CD14-positive monocyte (primary cell): ENCODE measurements at regions not wholly inside any gene's neighbourhood (a gene's known extent, or its start where the extent isn't known, plus 50 kb on each side); places are given as distances from the start of the nearest gene placed in this dataset.

ENCODE experiments used
- DNase-seq, 3 donors: peaks; one replicate each; pipeline ENCODE4 v3.0.0-alpha.2; 2011 to 2022
- H2AFZ ChIP-seq: 2 replicates; pipeline ENCODE4 v1.6.0; 2012; ENCODE audit warnings: mild to moderate bottlenecking, low read depth, low read length, inconsistent platforms; ENCODE audit not compliant: insufficient read depth, poor library complexity, severe bottlenecking
- H3K27ac ChIP-seq, 2 donors: 1 replicate in 1 of 2; 2 replicates in 1 of 2; pipeline ENCODE4 v1.5.1; 2012 to 2013; ENCODE audit warnings: low read length in 2 of 2, control low read depth in 1 of 2, inconsistent platforms in 1 of 2, low read depth in 1 of 2, mild to moderate bottlenecking in 1 of 2
- H3K27me3 ChIP-seq, 2 donors: one replicate each; pipeline versions ENCODE4 v1.6.0 to v1.6.1; 2011 to 2013; ENCODE audit warnings: low read length in 2 of 2; ENCODE audit not compliant: control insufficient read depth in 2 of 2, insufficient read depth in 2 of 2
- H3K36me3 ChIP-seq, 2 donors: replicated peaks in 1 of 2; 1 replicate in 1 of 2; 2 replicates in 1 of 2; pipeline versions ENCODE4 v1.5.1 to v1.6.1; 2012 to 2013; ENCODE audit warnings: low read length in 2 of 2, control low read depth in 1 of 2, inconsistent platforms in 1 of 2, mild to moderate bottlenecking in 1 of 2; ENCODE audit not compliant: insufficient read depth in 2 of 2, control insufficient read depth in 1 of 2
- H3K4me1 ChIP-seq, 2 donors: 1 replicate in 1 of 2; 2 replicates in 1 of 2; pipeline versions ENCODE4 v1.5.1 to v1.6.1; 2012 to 2013; ENCODE audit warnings: low read length in 2 of 2, control low read depth in 1 of 2, inconsistent platforms in 1 of 2, mild to moderate bottlenecking in 1 of 2, moderate library complexity in 1 of 2; ENCODE audit not compliant: insufficient read depth in 2 of 2, control insufficient read depth in 1 of 2
- H3K4me2 ChIP-seq: replicated peaks from 2 replicates; pipeline ENCODE3; 2012; ENCODE audit warnings: low read length, moderate library complexity, mild to moderate bottlenecking; ENCODE audit not compliant: poor library complexity, severe bottlenecking; ENCODE audit errors: extremely low read depth
- H3K4me3 ChIP-seq, 3 experiments: fragments of 200-600 bp in 1 of 3; sonication (generic) in 1 of 3; replicated peaks in 1 of 3; 1 replicate in 2 of 3; 2 replicates in 1 of 3; pipeline ENCODE4 v1.5.1; 2011 to 2013; ENCODE audit warnings: low read length in 3 of 3, mild to moderate bottlenecking in 3 of 3, control low read depth in 2 of 3, low read depth in 2 of 3, inconsistent platforms in 1 of 3, moderate library complexity in 1 of 3
- H3K79me2 ChIP-seq: 2 replicates; pipeline ENCODE4 v1.6.0; 2012; ENCODE audit warnings: mild to moderate bottlenecking, control low read depth, inconsistent platforms, low read length, moderate library complexity; ENCODE audit not compliant: insufficient read depth
- H3K9ac ChIP-seq: 2 replicates; pipeline ENCODE4 v1.6.0; 2017; ENCODE audit warnings: low read length, mild to moderate bottlenecking; ENCODE audit not compliant: insufficient read depth, poor library complexity, severe bottlenecking
- H3K9me3 ChIP-seq, 2 donors: replicated peaks in 1 of 2; 1 replicate in 1 of 2; 2 replicates in 1 of 2; pipeline versions ENCODE4 v1.5.1 to v1.6.1; 2012 to 2013; ENCODE audit warnings: low read length in 2 of 2, control low read depth in 1 of 2; ENCODE audit not compliant: control insufficient read depth in 1 of 2, insufficient read depth in 1 of 2
- H4K20me1 ChIP-seq: 2 replicates; pipeline ENCODE4 v1.6.0; 2012; ENCODE audit warnings: mild to moderate bottlenecking, low read length, control low read depth, moderate library complexity; ENCODE audit not compliant: insufficient read depth
- H3K27ac Mint-ChIP-seq, 7 donors: one replicate each; pipeline ENCODE4 v1.8.0; 2020; ENCODE audit warnings: mild to moderate bottlenecking in 7 of 7, mixed read lengths in 7 of 7, moderate library complexity in 6 of 7, inconsistent platforms in 2 of 7
- H3K27me3 Mint-ChIP-seq, 3 donors: one replicate each; pipeline ENCODE4 v1.8.0; 2021 to 2022; ENCODE audit warnings: low read depth in 3 of 3, mild to moderate bottlenecking in 3 of 3, mixed read lengths in 3 of 3, moderate library complexity in 3 of 3, inconsistent platforms in 1 of 3
- H3K36me3 Mint-ChIP-seq, 2 donors: one replicate each; pipeline ENCODE4 v1.8.0; 2020; ENCODE audit warnings: mixed read lengths in 2 of 2, inconsistent platforms in 1 of 2, mild to moderate bottlenecking in 1 of 2
- H3K4me1 Mint-ChIP-seq: one replicate; pipeline ENCODE4 v1.8.0; 2020; ENCODE audit warnings: mild to moderate bottlenecking, mixed read lengths
- H3K4me3 Mint-ChIP-seq, 2 donors: one replicate each; pipeline ENCODE4 v1.8.0; 2020; ENCODE audit warnings: mild to moderate bottlenecking in 2 of 2, mixed read lengths in 2 of 2, moderate library complexity in 1 of 2
- H3K9me3 Mint-ChIP-seq, 7 donors: one replicate each; pipeline ENCODE4 v1.8.0; 2020 to 2022; ENCODE audit warnings: mixed read lengths in 7 of 7, mild to moderate bottlenecking in 6 of 7, moderate library complexity in 6 of 7, inconsistent platforms in 2 of 7
- CTCF ChIP-seq: fragments of 200-600 bp; IDR thresholded peaks from one replicate; pipeline ENCODE4 v1.8.0; 2022; ENCODE audit warnings: antibody characterized with exemption, mild to moderate bottlenecking
- WGBS: methylation state at CpG from one replicate; pipeline ENCODE4 v1.1.5; 2013; ENCODE audit warnings: missing lambda C conversion rate; ENCODE audit not compliant: insufficient coverage; 5-methylcytosine and 5-hydroxymethylcytosine counted together
- intact Hi-C, 2 donors: fragments of 100-400 bp; cut with micrococcal nuclease; formaldehyde crosslinking; loops; one replicate each; pipeline versions ENCODE4 v1.15.0 to v1.15.1; 2023

- H3K79me2 ChIP-seq, result no peaks in the 10 kb centered on the region
- H3K36me3 ChIP-seq, result no peaks in the 10 kb centered on the region
- no peaks in the 10 kb centered on the region for H4K20me1 ChIP-seq
- no peaks in the 10 kb centered on the region for H3K27me3 ChIP-seq
- WGBS, result no CpG with 5 or more reads among the region's 2 CpGs
- no peak for DNase-seq
- intact Hi-C loops, result no loop called here
- H3K4me1 ChIP-seq, result no peaks in the 10 kb centered on the region
- H3K27ac ChIP-seq, result no peak overlapping the region
- H3K9ac ChIP-seq, result no peak overlapping the region
- no peaks in the 10 kb centered on the region for H3K9me3 ChIP-seq
- Mint-ChIP-seq H3K9me3 (peaks cover 0 to 10% (median 3%) of the 10 kb centered on the region in 7 donors), H3K4me3 (no peak overlapping the region), H3K36me3 (no peaks in the 10 kb centered on the region), H3K27me3 (peaks cover 0 to 4% (median 0%) of the 10 kb centered on the region in 3 donors), H3K27ac (no peak overlapping the region), H3K4me1 (no peaks in the 10 kb centered on the region)
- H3K4me2 ChIP-seq, result no peak overlapping the region
- TF ChIP-seq CTCF, result no peak
- H2AFZ ChIP-seq, result no peak overlapping the region
- H3K4me3 ChIP-seq, result no peak overlapping the region
These were observed 648.4 kb downstream of the PLA2G4A start for GRCh38 chr1:187477103-187477502.

- no peaks in the 10 kb centered on the region for H3K36me3 Mint-ChIP-seq
- no peaks in the 10 kb centered on the region for H3K27me3 ChIP-seq
These were observed 648.8 kb downstream of the PLA2G4A start for GRCh38 chr1:187477535-187477934.

More at GRCh38 chr1:187477535-187477934, 648.8 kb downstream of the PLA2G4A start:
- no peak overlapping the region for H3K4me3 ChIP-seq
- Mint-ChIP-seq H3K4me1 (no peaks in the 10 kb centered on the region), H3K27me3 (peaks cover 0 to 4% (median 0%) of the 10 kb centered on the region in 3 donors), H3K4me3 (no peak overlapping the region), H3K27ac (no peak overlapping the region), H3K9me3 (peaks cover 0 to 10% (median 2%) of the 10 kb centered on the region in 7 donors)
- TF ChIP-seq CTCF, result no peak
- H3K27ac ChIP-seq, result no peak overlapping the region
- H2AFZ ChIP-seq, result no peak overlapping the region
- no peak for DNase-seq
- H3K79me2 ChIP-seq, result no peaks in the 10 kb centered on the region
- no peak overlapping the region for H3K4me2 ChIP-seq
- H3K36me3 ChIP-seq, result no peaks in the 10 kb centered on the region
- H3K4me1 ChIP-seq, result no peaks in the 10 kb centered on the region
- H3K9ac ChIP-seq, result no peak overlapping the region
- H4K20me1 ChIP-seq, result no peaks in the 10 kb centered on the region
- H3K9me3 ChIP-seq, result no peaks in the 10 kb centered on the region
- no CpG with 5 or more reads among the region's 4 CpGs for WGBS
- intact Hi-C loops, result no loop called here
